Activated gamma-delta T cell treated with Interleukin-2 at 50 U/mL for 16 hours (primary cell): ENCODE measurements at regions not wholly inside any gene's neighbourhood (a gene's known extent, or its start where the extent isn't known, plus 50 kb on each side); places are given as distances from the start of the nearest gene placed in this dataset.

Experiments used
- DNase-seq: peaks from one replicate; pipeline ENCODE4 v3.0.0-alpha.2; 2020

DNA sequence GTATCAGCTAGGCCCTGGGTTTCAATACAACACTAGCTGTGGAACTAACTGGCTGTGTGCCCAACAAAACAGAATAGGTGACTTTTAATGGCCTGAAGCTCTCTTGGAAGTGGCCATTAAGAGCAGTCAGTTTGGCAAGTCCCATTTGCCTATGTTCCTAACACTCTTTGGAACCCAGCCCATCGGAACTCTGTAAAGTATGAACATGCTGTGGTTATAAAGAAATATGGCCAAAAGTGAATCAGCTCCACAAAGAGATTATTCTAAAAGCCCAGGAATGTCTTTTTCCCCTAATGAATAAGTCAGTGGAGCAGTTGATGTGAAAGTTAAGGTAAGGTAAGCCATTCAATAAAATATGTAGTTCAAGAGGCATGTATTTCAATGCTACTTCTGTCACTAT is 223.7 kb upstream of the ADAMTS5 start:
- no peak for DNase-seq

DNA sequence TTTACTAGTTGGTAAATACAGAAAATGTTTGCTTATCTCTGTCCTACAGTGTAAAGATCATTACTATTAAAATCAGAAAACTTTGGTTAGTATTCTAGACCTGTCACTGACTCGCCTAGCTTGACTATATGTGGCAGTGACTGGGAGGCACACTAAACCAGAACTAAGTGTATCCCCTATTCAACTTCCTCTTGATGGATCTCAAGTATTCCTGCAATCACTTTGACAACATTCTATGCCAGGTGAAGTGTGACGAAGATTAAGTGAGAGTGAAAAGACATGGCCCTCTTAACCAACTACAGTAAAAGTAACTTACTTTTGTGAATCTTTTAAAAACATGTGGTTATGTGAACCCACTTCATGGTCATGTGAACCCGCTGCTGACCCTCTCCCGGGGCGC is 223.0 kb upstream of the ADAMTS5 start:
- no peak for DNase-seq

DNA sequence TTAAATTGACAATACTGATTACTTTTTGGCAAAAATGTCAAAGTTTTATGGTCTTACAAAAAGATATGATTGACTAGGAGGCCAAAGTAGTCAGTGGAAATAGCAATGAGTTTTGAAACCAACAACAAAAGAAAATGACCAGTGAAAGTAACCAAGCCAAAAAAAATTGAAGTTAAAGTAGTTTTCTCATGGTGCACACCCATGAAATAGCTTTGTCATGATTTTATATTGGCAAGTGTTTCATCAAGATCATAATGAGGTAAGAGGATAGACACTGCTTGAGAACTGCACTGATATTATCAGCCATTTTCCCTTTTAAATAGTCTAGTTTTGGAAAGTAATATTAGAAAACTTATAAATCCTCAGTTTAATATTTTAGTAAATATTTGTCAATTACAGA is 206.2 kb upstream of the ADAMTS5 start:
- no peak for DNase-seq

GRCh38 chr21:27171707-27172106 is 204.8 kb upstream of the ADAMTS5 start:
- DNase-seq = no peak

DNA sequence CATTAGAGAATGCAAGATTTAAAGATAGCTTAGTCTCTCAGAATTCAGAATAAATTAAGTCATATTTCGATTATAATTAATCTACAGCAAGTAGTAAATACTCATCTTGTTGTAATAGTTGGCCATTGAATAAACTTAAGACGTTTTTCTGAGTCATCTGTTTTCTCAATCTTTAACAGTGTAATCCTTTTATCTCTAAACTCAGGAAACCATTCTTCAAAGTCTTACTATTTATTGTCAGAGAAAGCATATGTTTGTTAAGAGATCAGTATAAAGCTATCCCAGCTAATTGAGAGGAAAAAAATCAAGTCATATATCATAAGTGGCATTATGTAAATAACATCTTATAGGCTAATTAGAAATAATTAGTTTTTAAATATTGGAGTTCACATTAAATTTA is 201.2 kb upstream of the ADAMTS5 start:
- DNase-seq = no peak

- DNase-seq = no peak
Observed at GRCh38 chr21:27164208-27165177, 197.6 kb upstream of the ADAMTS5 start.

DNA sequence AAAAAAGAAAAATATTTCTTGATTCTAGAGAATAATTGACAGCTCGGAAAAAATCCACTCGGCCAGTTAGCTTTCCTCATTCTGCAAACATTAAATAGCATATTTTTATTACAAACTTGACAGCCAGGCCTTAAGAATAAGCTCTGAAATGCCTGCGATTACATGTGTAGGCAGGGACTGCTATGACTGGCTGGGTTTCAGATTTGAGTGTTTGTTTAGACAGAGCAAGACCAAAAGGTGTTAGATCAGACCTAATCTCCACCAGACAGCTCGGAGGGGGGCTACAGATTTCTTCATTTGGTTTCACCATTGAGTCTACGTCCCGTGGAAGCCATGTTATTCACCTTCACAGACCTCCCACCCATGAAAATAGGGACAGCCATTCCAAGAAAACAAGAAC is 192.1 kb upstream of the ADAMTS5 start:
- no peak for DNase-seq

DNA sequence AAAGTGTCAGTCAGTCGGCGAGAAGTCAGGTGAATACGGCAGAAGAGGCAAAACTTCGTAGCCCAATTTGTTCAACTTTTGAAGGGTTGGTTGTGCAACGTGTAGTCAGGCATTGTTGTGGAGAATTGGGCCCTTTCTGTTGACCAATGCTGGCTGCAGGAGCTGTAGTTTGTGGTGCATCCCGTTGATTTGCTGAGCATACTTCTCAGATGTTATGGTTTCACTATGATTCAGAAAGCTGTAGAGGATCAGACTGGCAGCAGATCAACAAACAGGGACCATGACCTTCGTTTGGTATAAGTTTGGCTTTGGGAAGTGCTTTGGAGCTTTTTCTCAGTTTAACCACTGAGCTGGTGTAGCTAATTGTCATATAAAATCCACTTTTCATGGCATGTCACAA is 190.2 kb upstream of the ADAMTS5 start:
- DNase-seq = no peak

DNA sequence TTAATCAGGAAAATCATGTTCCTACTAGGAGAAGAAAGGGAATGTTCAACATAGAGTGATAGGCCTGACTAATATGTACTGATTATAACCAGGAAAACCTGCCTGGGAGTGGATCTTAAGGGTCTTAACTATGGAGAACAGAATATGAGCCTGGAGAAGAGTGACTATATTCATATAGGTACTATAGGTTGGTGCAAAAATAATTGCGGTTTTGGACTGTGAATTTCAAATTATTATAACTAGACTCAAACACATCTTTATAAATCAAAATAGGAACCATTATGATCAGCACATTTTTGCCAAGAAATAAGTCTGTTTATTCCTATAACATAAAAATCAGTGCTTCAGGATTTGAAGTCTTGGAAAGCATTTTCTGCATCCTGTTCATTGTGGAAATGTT is 189.8 kb upstream of the ADAMTS5 start:
- DNase-seq = no peak

DNA sequence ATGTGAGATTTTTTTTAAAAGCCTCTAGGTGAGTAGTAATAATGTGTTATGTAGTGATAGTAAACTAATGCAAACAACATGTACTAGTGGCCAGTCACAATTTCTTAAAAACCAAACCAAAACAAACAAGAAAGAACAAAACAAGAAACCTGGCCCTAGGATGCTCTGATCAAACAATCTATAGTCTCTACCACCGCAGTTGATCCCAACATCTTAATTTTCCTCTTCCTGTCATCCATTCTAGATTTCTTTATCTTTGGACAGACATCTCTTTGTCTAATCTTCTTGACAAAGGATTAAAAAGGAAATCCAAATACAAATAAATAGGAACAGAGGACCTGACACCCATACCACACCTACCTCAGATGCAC is 188.2 kb upstream of the ADAMTS5 start:
- no peak for DNase-seq

DNA sequence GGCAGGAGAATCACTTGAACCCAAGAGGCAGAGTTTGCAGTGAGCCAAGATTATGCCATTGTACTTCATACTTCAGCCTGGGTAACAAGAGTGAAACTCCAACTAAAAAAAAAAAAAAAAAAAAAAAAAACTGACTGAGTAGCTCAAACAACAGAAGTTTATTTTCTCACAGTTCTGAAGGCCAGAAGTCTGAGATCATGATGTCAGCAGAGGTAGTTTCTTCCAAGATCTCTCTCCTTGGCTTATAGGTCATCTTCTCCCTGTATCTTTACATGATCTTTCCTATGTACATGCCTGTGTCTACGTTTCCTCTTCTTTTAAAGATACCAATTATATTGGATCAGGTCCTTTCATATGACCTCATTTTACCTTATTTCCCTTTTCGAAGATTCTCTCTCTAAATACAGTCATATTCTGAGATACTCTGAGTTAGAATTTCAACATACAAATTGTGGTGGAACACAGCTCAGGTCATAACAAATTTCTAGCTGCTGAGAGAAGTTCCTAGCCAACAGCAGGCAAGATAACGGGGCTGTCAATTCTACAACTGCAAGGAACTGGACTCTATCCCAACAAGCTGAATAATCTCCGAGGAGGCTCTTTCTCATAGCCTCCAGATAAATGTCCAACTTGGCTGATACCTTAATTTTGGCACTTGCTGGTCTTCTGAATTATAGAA is 187.7 kb upstream of the ADAMTS5 start:
- no peak for DNase-seq

GRCh38 chr21:27152996-27153395 is 186.1 kb upstream of the ADAMTS5 start:
- no peak for DNase-seq

- no peak for DNase-seq
Observed at GRCh38 chr21:27149034-27149433, 182.1 kb upstream of the ADAMTS5 start.

DNA sequence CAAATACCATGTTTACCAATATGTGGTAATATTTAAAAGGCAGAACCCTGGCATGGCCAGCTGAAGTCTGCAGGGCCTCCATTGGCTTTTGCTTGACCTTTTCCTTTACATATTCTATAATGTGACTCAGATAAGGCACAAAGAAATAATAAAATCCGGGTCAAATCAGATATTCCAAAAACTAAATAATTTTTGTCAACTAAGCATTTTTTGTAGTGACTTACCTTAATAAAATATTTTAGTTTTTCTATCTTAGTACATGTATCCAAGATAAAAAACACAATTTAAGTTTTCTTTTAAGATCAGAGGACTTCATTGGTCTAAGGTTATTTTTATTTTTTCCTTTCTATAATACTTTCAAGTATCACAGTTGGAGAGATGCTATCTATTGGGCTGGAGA is 179.4 kb upstream of the ADAMTS5 start:
- DNase-seq = no peak

- DNase-seq = no peak
Observed at GRCh38 chr21:27145134-27145798, 178.4 kb upstream of the ADAMTS5 start.

DNA sequence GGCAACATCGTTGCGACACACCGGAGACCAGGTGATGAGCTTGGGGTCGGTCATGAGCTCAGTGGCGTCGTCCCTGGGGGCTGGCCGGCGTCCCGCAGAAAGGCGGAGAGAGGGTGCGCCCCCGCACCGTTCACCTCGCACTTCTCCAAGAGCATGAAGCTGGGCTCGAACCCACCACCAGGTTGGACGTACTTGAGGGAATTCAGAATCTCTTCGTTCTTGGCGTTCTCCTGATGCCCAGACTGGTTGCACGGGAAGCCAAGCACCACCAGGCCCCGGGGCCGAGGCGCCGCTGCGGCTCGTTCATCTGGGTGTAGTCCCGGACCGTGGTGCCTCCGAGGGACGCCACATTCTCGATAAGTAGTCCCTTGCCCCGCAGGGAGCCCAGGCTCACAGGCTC is 176.6 kb upstream of the ADAMTS5 start:
- no peak for DNase-seq

DNA sequence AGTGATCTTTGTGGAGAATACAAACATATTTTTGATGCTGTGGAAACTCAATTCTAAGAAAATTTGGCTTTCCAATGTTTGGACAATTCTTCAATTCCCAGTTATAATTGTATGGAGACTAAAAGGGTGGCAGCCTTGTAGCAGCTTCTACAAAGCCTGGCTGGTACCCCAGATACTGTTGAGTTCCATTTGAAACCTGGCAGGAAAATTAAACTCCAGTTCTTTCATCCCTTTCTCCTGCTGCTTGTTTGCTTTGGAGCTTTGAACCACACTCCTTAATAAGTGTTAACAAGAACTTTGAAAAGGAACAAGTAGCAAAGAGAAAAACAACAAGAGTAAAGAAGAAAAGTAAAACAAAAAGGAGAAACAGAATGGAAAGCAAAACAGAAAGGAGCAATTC is 172.6 kb upstream of the ADAMTS5 start:
- DNase-seq = no peak

DNA sequence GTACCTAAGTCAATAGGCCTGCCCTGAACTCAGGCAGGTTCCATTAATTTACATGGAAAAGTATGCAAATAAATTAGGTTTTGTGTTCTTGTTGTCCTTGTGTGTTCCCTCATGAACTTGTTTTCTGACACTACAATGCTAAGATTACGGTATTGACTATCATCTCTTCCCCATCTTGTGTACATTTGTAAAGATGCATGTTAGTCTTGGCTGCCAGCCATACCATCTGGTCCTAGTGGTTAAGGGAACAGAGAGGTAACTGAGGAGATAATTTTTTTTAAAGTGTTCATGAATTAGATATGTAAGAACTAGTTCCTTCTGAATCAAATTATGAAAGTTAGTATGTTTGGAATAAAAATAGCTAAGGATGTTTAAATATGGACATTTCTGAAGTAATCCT is 167.6 kb upstream of the ADAMTS5 start:
- no peak for DNase-seq

DNA sequence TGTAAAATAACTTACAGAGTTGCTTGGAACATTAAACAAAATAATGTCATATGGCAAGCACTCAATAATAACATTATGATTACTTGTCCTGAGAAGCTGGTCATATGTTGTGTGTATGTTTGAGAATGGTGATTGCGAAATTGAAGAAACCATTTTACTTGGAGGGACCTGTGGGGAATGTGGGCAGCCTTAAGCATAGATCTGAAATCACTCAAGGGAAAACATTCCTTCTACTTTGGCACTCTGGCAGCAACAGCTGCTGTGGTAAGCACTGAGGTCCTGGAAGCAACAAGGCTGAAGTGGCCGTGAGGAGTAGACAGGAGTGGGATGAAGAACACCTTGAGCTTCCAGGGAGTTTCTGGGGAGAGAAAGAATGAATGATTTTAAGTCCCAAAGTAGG is 165.4 kb upstream of the ADAMTS5 start:
- no peak for DNase-seq

DNA sequence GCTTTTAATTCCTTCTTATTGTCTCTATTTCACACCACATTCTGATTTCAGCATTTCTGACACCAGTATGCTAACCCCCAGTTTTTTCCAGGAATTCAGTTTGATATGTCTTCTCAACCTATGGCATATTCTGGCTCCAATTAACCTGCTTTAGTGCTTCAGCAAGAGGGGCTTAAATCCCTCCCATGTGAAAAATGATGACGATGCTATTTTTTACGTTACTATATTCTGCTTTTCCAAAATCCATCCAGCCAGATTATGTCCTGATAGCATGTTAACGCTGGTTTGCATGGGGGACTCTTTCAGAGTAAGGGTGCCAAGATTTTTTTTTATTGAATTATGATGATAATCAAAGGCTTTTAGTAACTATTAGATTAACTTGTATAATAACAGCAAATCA is 163.3 kb upstream of the ADAMTS5 start:
- no peak for DNase-seq

DNA sequence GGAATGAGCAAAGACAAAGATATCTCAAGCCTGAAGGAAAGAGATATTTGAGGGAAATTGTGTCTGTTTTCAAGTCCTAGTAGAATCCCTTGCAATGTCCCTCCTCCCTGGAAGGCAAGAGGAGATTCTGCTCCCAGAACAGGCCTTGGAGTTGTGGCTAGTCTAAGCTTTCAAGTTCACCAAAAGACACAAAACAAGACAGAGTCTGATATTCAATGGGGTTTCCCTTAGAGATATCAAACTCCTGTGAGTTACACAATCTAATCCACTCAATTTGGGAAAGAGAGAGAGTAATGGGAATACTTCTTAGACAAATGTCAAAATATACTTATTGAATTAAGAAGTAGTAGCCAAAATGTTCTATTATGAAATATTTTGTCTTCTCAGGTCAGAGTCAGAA is 162.8 kb upstream of the ADAMTS5 start:
- no peak for DNase-seq

DNA sequence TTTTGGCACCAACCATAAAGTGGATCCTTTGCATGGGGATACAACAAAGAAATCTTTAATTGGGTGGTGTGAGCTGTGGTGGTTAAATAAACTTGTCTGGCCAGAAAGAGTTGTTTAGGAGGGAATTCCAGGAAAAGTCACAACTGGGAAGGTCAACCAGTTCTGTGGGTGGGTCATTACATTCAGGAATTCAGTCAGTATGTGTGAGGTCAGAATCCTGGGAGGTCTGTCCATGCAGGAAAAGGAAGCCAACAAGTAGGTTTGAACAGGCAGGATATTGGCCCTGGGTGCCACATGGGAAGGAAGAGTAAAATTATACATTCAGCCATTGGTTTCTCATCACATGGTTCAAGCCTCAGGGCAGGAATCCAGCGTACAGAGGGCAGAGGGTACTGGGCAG is 162.3 kb upstream of the ADAMTS5 start:
- DNase-seq = no peak

- no peak for DNase-seq
Observed at GRCh38 chr21:27126140-27126539, 159.3 kb upstream of the ADAMTS5 start.

DNA sequence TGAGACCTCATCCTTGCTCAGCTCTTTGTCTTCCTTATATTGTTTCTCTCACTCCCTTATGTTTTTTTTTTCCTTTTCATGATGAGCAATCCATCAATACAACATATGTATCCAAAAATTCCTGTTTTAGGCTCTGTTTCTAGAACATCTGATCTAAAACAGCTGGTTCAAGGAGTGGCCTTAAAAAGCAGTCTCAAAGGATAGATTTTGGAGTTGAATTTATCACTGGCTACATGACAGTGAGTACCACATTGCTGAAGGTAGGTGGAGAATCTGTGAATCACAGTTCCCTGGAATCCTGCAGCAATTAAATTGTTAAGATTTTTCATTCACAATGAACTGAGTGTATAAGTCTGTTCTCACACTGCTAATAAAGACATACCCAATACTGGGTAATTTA is 155.8 kb upstream of the ADAMTS5 start:
- DNase-seq = no peak
